Transverse colon (tissue), 4 donors: ENCODE measurements at regions not wholly inside any gene's neighbourhood (a gene's known extent, or its start where the extent isn't known, plus 50 kb on each side); places are given as distances from the start of the nearest gene placed in this dataset.

ENCODE experiments used
- DNase-seq: peaks from one replicate; pipeline ENCODE4 v3.0.0-alpha.2; 2019
- H3K27ac ChIP-seq, 4 donors: fragments of 200-600 bp; sonication (generic); 2 replicates each; pipeline ENCODE4 v1.5.1; 2016 to 2018; ENCODE audit warnings: inconsistent platforms in 4 of 4
- H3K27me3 ChIP-seq: fragments of 200-600 bp; sonication (generic); 2 replicates; pipeline ENCODE4 v1.5.1; 2017; ENCODE audit warnings: inconsistent platforms
- H3K36me3 ChIP-seq, 4 donors: fragments of 200-600 bp; sonication (generic); 2 replicates each; pipeline ENCODE4 v1.5.1; 2017 to 2019; ENCODE audit warnings: inconsistent platforms in 4 of 4
- H3K4me1 ChIP-seq, 4 donors: fragments of 200-600 bp; sonication (generic); 2 replicates each; pipeline ENCODE4 v1.5.1; 2017 to 2020; ENCODE audit warnings: inconsistent platforms in 4 of 4
- H3K4me3 ChIP-seq, 4 donors: fragments of 200-600 bp; sonication (generic); 1 replicate in 1 of 4; 2 replicates in 3 of 4; pipeline versions ENCODE4 v1.5.1 to v1.6.1; 2017 to 2019; ENCODE audit warnings: inconsistent platforms in 4 of 4
- H3K9me3 ChIP-seq, 2 donors: fragments of 200-600 bp; sonication (generic); 2 replicates each; pipeline ENCODE4 v1.5.1; 2017 to 2019; ENCODE audit warnings: inconsistent platforms in 2 of 2
- EP300 ChIP-seq: sonication (generic); formaldehyde crosslinking; IDR thresholded peaks from one replicate; pipeline ENCODE4 v1.6.1; 2017; ENCODE audit warnings: antibody characterized with exemption, low read depth
- POLR2A ChIP-seq: fragments of 450-650 bp; IDR thresholded peaks from one replicate; pipeline ENCODE4 v1.6.1; 2016; ENCODE audit warnings: antibody characterized with exemption, mild to moderate bottlenecking, moderate library complexity
- POLR2AphosphoS5 ChIP-seq, 3 donors: sonication (generic); formaldehyde crosslinking; IDR thresholded peaks; one replicate each; pipeline ENCODE4 v1.6.1; 2016; ENCODE audit warnings: antibody characterized with exemption in 3 of 3
- WGBS, 2 donors: methylation state at CpG; one replicate each; pipeline ENCODE4 v1.1.5; 2018; ENCODE audit warnings: low coverage in 1 of 2; 5-methylcytosine and 5-hydroxymethylcytosine counted together
- in situ Hi-C, 4 donors: fragments of 200-750 bp; cut with MboI; loops; one replicate each; pipeline versions ENCODE4 v1.15.0 to v1.15.1; 2017; ENCODE audit warnings: low sequenced_read_pairs in 3 of 4, low pct_ligation_motif_present in 1 of 4, low pct_unique_long_range_greater_than_20kb in 1 of 4
- intact Hi-C: fragments of 100-400 bp; cut with DNase I; formaldehyde crosslinking; loops from one replicate; pipeline ENCODE4 v1.15.1; 2023; ENCODE audit warnings: low total_unique reads
- TF ChIP-seq, protein P1 (sequence below), 5 experiments: fragments of 200-600 bp in 3 of 5; fragments of 450-650 bp in 2 of 5; sonication (generic) in 3 of 5; IDR thresholded peaks; 1 replicate in 2 of 5; 2 replicates in 3 of 5; pipeline ENCODE4 v1.5.1; 2016 to 2017; ENCODE audit warnings: antibody characterized with exemption in 5 of 5, inconsistent platforms in 3 of 5, mild to moderate bottlenecking in 2 of 5, moderate library complexity in 1 of 5

- no peaks in the 10 kb centered on the region for H3K27me3 ChIP-seq
- TF ChIP-seq, protein P1, sequence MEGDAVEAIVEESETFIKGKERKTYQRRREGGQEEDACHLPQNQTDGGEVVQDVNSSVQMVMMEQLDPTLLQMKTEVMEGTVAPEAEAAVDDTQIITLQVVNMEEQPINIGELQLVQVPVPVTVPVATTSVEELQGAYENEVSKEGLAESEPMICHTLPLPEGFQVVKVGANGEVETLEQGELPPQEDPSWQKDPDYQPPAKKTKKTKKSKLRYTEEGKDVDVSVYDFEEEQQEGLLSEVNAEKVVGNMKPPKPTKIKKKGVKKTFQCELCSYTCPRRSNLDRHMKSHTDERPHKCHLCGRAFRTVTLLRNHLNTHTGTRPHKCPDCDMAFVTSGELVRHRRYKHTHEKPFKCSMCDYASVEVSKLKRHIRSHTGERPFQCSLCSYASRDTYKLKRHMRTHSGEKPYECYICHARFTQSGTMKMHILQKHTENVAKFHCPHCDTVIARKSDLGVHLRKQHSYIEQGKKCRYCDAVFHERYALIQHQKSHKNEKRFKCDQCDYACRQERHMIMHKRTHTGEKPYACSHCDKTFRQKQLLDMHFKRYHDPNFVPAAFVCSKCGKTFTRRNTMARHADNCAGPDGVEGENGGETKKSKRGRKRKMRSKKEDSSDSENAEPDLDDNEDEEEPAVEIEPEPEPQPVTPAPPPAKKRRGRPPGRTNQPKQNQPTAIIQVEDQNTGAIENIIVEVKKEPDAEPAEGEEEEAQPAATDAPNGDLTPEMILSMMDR (IDR thresholded peaks at IDR 0.05): no peak
- H3K36me3 ChIP-seq: no peaks in the 10 kb centered on the region
- peaks cover 0 to 9% (median 3%) of the 10 kb centered on the region in 4 donors for H3K4me1 ChIP-seq
- no peak for DNase-seq
- WGBS, 2 donors: 86 to 97% methylated on average over 5 to 10 of the region's 10 CpGs
- H3K9me3 ChIP-seq: no peaks in the 10 kb centered on the region
- in situ Hi-C loops: no loop called here
- no peak overlapping the region for H3K27ac ChIP-seq
- H3K4me3 ChIP-seq: no peak overlapping the region
- intact Hi-C loops: no loop called here
These were observed 107.6 kb downstream of the VEGFA start for GRCh38 chr6:43877463-43878126.

GRCh38 chr6:43877036-43877435 lies 107.0 kb downstream of the VEGFA start:
- in situ Hi-C loops: no loop called here
- Histone ChIP-seq H3K27me3 (no peaks in the 10 kb centered on the region), H3K36me3 (no peaks in the 10 kb centered on the region), H3K9me3 (no peaks in the 10 kb centered on the region), H3K27ac (no peak overlapping the region), H3K4me1 (peaks cover 0 to 9% (median 3%) of the 10 kb centered on the region in 4 donors), H3K4me3 (no peak overlapping the region)
- WGBS, 2 donors: 90 to 100% methylated on average over 1 to 10 of the region's 10 CpGs
- no peak for DNase-seq
- intact Hi-C loops: no loop called here
- TF ChIP-seq, protein P1 (IDR thresholded peaks at IDR 0.05): no peak
- TF ChIP-seq EP300 (no peak), POLR2AphosphoS5 (IDR thresholded peaks at IDR 0.05) (no peak), POLR2A (no peak)

GRCh38 chr6:43876602-43877001 lies 106.6 kb downstream of the VEGFA start:
- no peak overlapping the region for H3K4me3 ChIP-seq
- TF ChIP-seq, protein P1 (IDR thresholded peaks at IDR 0.05): no peak
- TF ChIP-seq POLR2A: no peak
- no peak for TF ChIP-seq EP300
- TF ChIP-seq POLR2AphosphoS5 (IDR thresholded peaks at IDR 0.05): no peak
- no peaks in the 10 kb centered on the region for H3K27me3 ChIP-seq
- H3K9me3 ChIP-seq: no peaks in the 10 kb centered on the region
- no peak for DNase-seq
- H3K36me3 ChIP-seq: no peaks in the 10 kb centered on the region
- intact Hi-C loops: no loop called here
- H3K4me1 ChIP-seq: peaks cover 0 to 9% (median 3%) of the 10 kb centered on the region in 4 donors
- 85 to 91% methylated on average over 4 of the region's 4 CpGs for WGBS, 2 donors
- no peak overlapping the region for H3K27ac ChIP-seq
- in situ Hi-C loops: no loop called here

- intact Hi-C loops: no loop called here
- H3K27me3 ChIP-seq: no peaks in the 10 kb centered on the region
- 86% methylated on average over 13 of the region's 14 CpGs; no CpG with 5 or more reads in 1 of the 2 donors for WGBS, 2 donors
- DNase-seq: no peak
- H3K4me3 ChIP-seq: no peak overlapping the region
- peaks cover 0 to 9% (median 3%) of the 10 kb centered on the region in 4 donors for H3K4me1 ChIP-seq
- H3K27ac ChIP-seq: no peak overlapping the region
- no peak for TF ChIP-seq POLR2A
- TF ChIP-seq, protein P1 (IDR thresholded peaks at IDR 0.05): no peak
- no peak for TF ChIP-seq POLR2AphosphoS5 (IDR thresholded peaks at IDR 0.05)
- no peak for TF ChIP-seq EP300
- no peaks in the 10 kb centered on the region for H3K36me3 ChIP-seq
- in situ Hi-C loops: no loop called here
- H3K9me3 ChIP-seq: no peaks in the 10 kb centered on the region
These were observed 106.0 kb downstream of the VEGFA start for GRCh38 chr6:43875849-43876572.
